ENCODE measurements at regions not wholly inside any gene's neighbourhood (a gene's known extent, or its start where the extent isn't known, plus 50 kb on each side); places are given as distances from the start of the nearest gene placed in this dataset.

DNA sequence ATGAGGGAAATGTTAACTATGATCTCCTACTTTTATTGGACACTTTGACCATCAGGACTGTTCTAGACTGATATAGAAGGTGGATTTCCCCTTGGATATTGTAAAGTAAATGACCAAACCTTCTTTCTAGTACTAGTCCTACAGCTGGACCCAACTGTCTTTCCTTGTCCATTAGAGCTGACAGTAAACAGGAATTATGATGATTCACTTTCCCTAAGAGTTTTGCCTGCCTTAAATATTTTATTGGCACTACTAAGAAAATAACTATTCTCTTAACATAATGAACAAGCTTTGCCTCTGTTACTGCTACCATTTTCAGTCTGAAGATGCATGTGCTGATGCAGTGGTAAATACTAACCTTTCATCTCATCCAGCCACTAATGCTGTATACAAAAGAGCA lies 915.4 kb downstream of the CENPC start:
- TF ChIP-seq, protein P1, sequence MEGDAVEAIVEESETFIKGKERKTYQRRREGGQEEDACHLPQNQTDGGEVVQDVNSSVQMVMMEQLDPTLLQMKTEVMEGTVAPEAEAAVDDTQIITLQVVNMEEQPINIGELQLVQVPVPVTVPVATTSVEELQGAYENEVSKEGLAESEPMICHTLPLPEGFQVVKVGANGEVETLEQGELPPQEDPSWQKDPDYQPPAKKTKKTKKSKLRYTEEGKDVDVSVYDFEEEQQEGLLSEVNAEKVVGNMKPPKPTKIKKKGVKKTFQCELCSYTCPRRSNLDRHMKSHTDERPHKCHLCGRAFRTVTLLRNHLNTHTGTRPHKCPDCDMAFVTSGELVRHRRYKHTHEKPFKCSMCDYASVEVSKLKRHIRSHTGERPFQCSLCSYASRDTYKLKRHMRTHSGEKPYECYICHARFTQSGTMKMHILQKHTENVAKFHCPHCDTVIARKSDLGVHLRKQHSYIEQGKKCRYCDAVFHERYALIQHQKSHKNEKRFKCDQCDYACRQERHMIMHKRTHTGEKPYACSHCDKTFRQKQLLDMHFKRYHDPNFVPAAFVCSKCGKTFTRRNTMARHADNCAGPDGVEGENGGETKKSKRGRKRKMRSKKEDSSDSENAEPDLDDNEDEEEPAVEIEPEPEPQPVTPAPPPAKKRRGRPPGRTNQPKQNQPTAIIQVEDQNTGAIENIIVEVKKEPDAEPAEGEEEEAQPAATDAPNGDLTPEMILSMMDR (IDR thresholded peaks at IDR 0.05; ENCODE audit: insufficient read depth, low read length), result no peak
- no peak for TF ChIP-seq GABPA (IDR thresholded peaks at IDR 0.05; ENCODE audit: low read depth)

All from HL-60 (cell line).